Suprapubic skin (tissue), 4 donors: ENCODE measurements at regions not wholly inside any gene's neighbourhood (a gene's known extent, or its start where the extent isn't known, plus 50 kb on each side); places are given as distances from the start of the nearest gene placed in this dataset.

ENCODE experiments used
- CTCF ChIP-seq, 2 donors: fragments of 200-600 bp in 1 of 2; fragments of 450-650 bp in 1 of 2; sonication (generic) in 1 of 2; IDR thresholded peaks; one replicate each; pipeline ENCODE4 v1.5.1; 2016 to 2019; ENCODE audit warnings: antibody characterized with exemption in 2 of 2, mild to moderate bottlenecking in 1 of 2, moderate library complexity in 1 of 2
- EP300 ChIP-seq: sonication (generic); formaldehyde crosslinking; IDR thresholded peaks from one replicate; pipeline ENCODE4 v1.6.1; 2017; ENCODE audit warnings: antibody characterized with exemption
- POLR2AphosphoS5 ChIP-seq, 3 donors: sonication (generic); formaldehyde crosslinking; IDR thresholded peaks; one replicate each; pipeline ENCODE4 v1.6.1; 2017; ENCODE audit warnings: antibody characterized with exemption in 3 of 3

DNA sequence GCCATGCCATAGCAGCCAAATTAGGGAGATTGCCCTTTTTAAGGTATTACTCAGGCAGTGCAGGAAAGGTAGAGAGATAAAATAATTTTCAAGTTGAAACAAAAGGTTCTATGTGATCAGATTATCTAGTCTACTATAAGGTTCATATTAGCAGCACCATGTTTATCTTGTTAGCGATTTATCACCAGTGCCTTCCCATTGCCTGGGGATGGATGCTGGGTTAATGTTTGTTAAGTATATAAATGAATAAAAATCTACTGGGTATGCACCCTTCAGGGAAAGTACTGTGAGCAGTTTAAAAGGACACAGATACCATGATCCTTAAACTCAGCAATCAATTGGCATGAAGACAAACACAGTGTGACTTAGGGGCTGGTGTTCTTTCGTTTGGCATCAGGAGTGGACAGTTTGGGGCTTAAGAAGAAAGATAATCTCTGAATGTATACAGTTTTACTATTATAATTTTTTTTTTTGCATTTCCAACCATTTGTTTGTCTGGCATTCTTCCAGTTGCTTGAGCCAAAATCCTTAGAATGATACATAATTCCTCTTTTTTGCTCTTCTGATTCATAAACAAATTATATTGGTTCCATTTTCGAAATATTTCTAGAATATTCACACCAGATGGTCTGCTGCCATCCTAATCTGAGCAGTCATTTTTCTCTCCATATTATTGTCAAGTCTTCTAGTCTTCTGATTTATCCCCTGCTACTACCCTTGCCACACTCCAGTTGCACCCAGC is 512.8 kb upstream of the SLC8A1 start:
- TF ChIP-seq CTCF (IDR thresholded peaks at IDR 0.05) (no peak), POLR2AphosphoS5 (IDR thresholded peaks at IDR 0.05) (no peak), EP300 (no peak)
